Midbrain (tissue), 1 donor: ENCODE measurements at regions not wholly inside any gene's neighbourhood (a gene's known extent, or its start where the extent isn't known, plus 50 kb on each side); places are given as distances from the start of the nearest gene placed in this dataset.

Experiments used
- DNase-seq: peaks from one replicate; lab custom pipeline; 2025; lab: John Stamatoyannopoulos, UW

- DNase-seq = no peak
Measured at GRCh38 chr5:27652505-27652904, 614.1 kb upstream of the CDH9 start.

- no peak for DNase-seq
Measured at GRCh38 chr5:27639005-27639612, 600.7 kb upstream of the CDH9 start.

- DNase-seq = no peak
Measured at GRCh38 chr5:27619982-27620381, 581.6 kb upstream of the CDH9 start.

- no peak for DNase-seq
Measured at GRCh38 chr5:27612161-27612560, 573.8 kb upstream of the CDH9 start.

- no peak for DNase-seq
Measured at GRCh38 chr5:27608992-27609391, 570.6 kb upstream of the CDH9 start.

- no peak for DNase-seq
Measured at GRCh38 chr5:27598576-27598975, 560.2 kb upstream of the CDH9 start.

- no peak for DNase-seq
Measured at GRCh38 chr5:27594141-27594540, 555.8 kb upstream of the CDH9 start.

- no peak for DNase-seq
Measured at GRCh38 chr5:27592231-27592630, 553.8 kb upstream of the CDH9 start.

GRCh38 chr5:27590503-27590902 is 552.1 kb upstream of the CDH9 start:
- DNase-seq = no peak

GRCh38 chr5:27578279-27578678 is 539.9 kb upstream of the CDH9 start:
- no peak for DNase-seq

- DNase-seq = no peak
Measured at GRCh38 chr5:27571681-27572080, 533.3 kb upstream of the CDH9 start.

- DNase-seq = no peak
Measured at GRCh38 chr5:27568811-27569210, 530.4 kb upstream of the CDH9 start.

GRCh38 chr5:27561408-27561807 is 523.0 kb upstream of the CDH9 start:
- no peak for DNase-seq

GRCh38 chr5:27548484-27548883 is 510.1 kb upstream of the CDH9 start:
- DNase-seq = no peak

GRCh38 chr5:27535031-27535557 is 496.7 kb upstream of the CDH9 start:
- DNase-seq = no peak

GRCh38 chr5:27532305-27532704 is 493.9 kb upstream of the CDH9 start:
- no peak for DNase-seq

GRCh38 chr5:27524515-27524914 is 486.1 kb upstream of the CDH9 start:
- DNase-seq = no peak

- DNase-seq = no peak
Measured at GRCh38 chr5:27523629-27524028, 485.2 kb upstream of the CDH9 start.

- DNase-seq = no peak
Measured at GRCh38 chr5:27516437-27516836, 478.1 kb upstream of the CDH9 start.

- DNase-seq = no peak
Measured at GRCh38 chr5:27511061-27511460, 472.7 kb upstream of the CDH9 start.

GRCh38 chr5:27503813-27504212 is 465.4 kb upstream of the CDH9 start:
- DNase-seq = no peak

- DNase-seq = no peak
Measured at GRCh38 chr5:27502236-27502635, 463.9 kb upstream of the CDH9 start.

- no peak for DNase-seq
Measured at GRCh38 chr5:27497491-27497890, 459.1 kb upstream of the CDH9 start.

- no peak for DNase-seq
Measured at GRCh38 chr5:27494887-27495286, 456.5 kb upstream of the CDH9 start.
